Loucy (cell line): ENCODE measurements at regions not wholly inside any gene's neighbourhood (a gene's known extent, or its start where the extent isn't known, plus 50 kb on each side); places are given as distances from the start of the nearest gene placed in this dataset.

Source experiments
- H2AFZ ChIP-seq: fragments of 200-600 bp; sonication (generic); 2 replicates; pipeline ENCODE4 v1.6.0; 2016; ENCODE audit warnings: antibody characterized with exemption, mild to moderate bottlenecking, low read length, moderate library complexity
- H3F3A ChIP-seq: fragments of 200-600 bp; 2 replicates; pipeline ENCODE4 v1.6.0; 2016; ENCODE audit warnings: antibody characterized with exemption, low read depth, mild to moderate bottlenecking
- H3K27me3 ChIP-seq: fragments of 200-600 bp; sonication (generic); 2 replicates; pipeline ENCODE4 v1.6.1; 2014; ENCODE audit warnings: low read length, mild to moderate bottlenecking; ENCODE audit not compliant: insufficient read depth, poor library complexity, severe bottlenecking
- H3K36me3 ChIP-seq: fragments of 200-600 bp; sonication (generic); 2 replicates; pipeline ENCODE4 v1.6.1; 2016; ENCODE audit warnings: low read length; ENCODE audit not compliant: insufficient read depth
- H3K4me1 ChIP-seq: fragments of 200-600 bp; sonication (generic); 2 replicates; pipeline ENCODE4 v1.5.1; 2014; ENCODE audit warnings: low read length, mild to moderate bottlenecking; ENCODE audit not compliant: insufficient read depth, poor library complexity, severe bottlenecking
- H3K4me2 ChIP-seq: fragments of 200-600 bp; sonication (generic); 2 replicates; pipeline ENCODE4 v1.6.0; 2014; ENCODE audit warnings: antibody characterized with exemption, low read length, low read depth, mild to moderate bottlenecking; ENCODE audit not compliant: poor library complexity, severe bottlenecking
- H3K4me3 ChIP-seq: fragments of 200-600 bp; sonication (generic); 2 replicates; pipeline ENCODE4 v1.5.1; 2014; ENCODE audit warnings: low read length, mild to moderate bottlenecking, mixed read lengths; ENCODE audit not compliant: poor library complexity, severe bottlenecking
- H3K79me2 ChIP-seq: fragments of 200-600 bp; sonication (generic); 2 replicates; pipeline ENCODE4 v1.6.1; 2014; ENCODE audit warnings: low read length; ENCODE audit not compliant: insufficient read depth
- H3K9ac ChIP-seq: fragments of 200-600 bp; sonication (generic); 2 replicates; pipeline ENCODE4 v1.6.0; 2014; ENCODE audit warnings: mild to moderate bottlenecking, low read depth, low read length, moderate library complexity; ENCODE audit not compliant: poor library complexity, severe bottlenecking
- H3K9me2 ChIP-seq: fragments of 200-600 bp; sonication (generic); replicated peaks from 2 replicates; pipeline ENCODE4 v1.6.1; 2016; ENCODE audit warnings: low read depth, low read length, mixed read lengths
- H3K9me3 ChIP-seq: fragments of 200-600 bp; sonication (generic); 2 replicates; pipeline ENCODE4 v1.6.1; 2014; ENCODE audit warnings: mild to moderate bottlenecking, antibody characterized with exemption, low read length, low read depth; ENCODE audit not compliant: insufficient read depth
- H4K20me1 ChIP-seq: fragments of 200-600 bp; sonication (generic); 2 replicates; pipeline ENCODE4 v1.6.0; 2014; ENCODE audit warnings: antibody characterized with exemption, low read length, mild to moderate bottlenecking; ENCODE audit not compliant: insufficient read depth, poor library complexity, severe bottlenecking
- CTCF ChIP-seq: fragments of 200-600 bp; sonication (generic); conservative IDR thresholded peaks from 2 replicates; pipeline ENCODE4 v1.5.1; 2014; ENCODE audit warnings: mild to moderate bottlenecking, antibody characterized with exemption, low read length
- EZH2phosphoT487 ChIP-seq: fragments of 200-600 bp; IDR thresholded peaks from 2 replicates; pipeline ENCODE4 v1.6.1; 2018; ENCODE audit warnings: antibody characterized with exemption, mild to moderate bottlenecking, moderate library complexity, borderline replicate concordance

GRCh38 chr12:53844994-53845844 is 93.4 kb upstream of the HOXC13 start:
- no peak overlapping the region for H3K4me3 ChIP-seq
- no peaks in the 10 kb centered on the region for H3F3A ChIP-seq
- TF ChIP-seq EZH2phosphoT487 (no peak), CTCF (no peak)
- no peaks in the 10 kb centered on the region for H3K9me2 ChIP-seq
- no peak overlapping the region for H3K9ac ChIP-seq
- H3K9me3 ChIP-seq = no peaks in the 10 kb centered on the region
- no peaks in the 10 kb centered on the region for H4K20me1 ChIP-seq
- no peaks in the 10 kb centered on the region for H3K27me3 ChIP-seq
- no peak overlapping the region for H2AFZ ChIP-seq
- H3K79me2 ChIP-seq = no peaks in the 10 kb centered on the region
- H3K4me1 ChIP-seq = peaks cover 2% of the 10 kb centered on the region
- H3K4me2 ChIP-seq = no peak overlapping the region
- no peaks in the 10 kb centered on the region for H3K36me3 ChIP-seq

DNA sequence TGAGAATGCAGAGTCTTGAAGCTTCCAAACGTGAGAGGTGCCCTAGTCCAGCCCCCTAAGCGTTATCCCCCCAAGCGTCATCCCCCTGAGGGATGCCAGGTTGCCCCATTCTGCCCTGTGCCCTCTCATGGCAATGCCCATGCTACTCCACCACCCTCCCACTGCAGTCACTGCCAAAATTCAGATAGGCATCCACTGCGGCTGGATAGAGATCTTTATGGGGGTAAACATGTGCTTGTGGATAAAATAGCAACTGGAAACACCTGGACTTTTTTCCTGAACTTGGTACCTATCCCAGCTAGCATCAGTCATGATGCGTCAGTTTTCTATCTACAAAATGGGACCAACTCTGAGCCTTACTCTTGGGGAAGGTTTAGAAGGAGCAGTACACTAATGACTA is 92.7 kb upstream of the HOXC13 start:
- Histone ChIP-seq H3K27me3 (no peaks in the 10 kb centered on the region), H3K4me3 (no peak overlapping the region), H4K20me1 (no peaks in the 10 kb centered on the region), H3K4me1 (no peaks in the 10 kb centered on the region), H3K36me3 (no peaks in the 10 kb centered on the region), H2AFZ (no peak overlapping the region), H3K9ac (no peak overlapping the region), H3K9me2 (no peaks in the 10 kb centered on the region), H3K4me2 (no peak overlapping the region), H3K79me2 (no peaks in the 10 kb centered on the region), H3K9me3 (no peaks in the 10 kb centered on the region), H3F3A (no peaks in the 10 kb centered on the region)
- TF ChIP-seq CTCF (no peak), EZH2phosphoT487 (no peak)

DNA sequence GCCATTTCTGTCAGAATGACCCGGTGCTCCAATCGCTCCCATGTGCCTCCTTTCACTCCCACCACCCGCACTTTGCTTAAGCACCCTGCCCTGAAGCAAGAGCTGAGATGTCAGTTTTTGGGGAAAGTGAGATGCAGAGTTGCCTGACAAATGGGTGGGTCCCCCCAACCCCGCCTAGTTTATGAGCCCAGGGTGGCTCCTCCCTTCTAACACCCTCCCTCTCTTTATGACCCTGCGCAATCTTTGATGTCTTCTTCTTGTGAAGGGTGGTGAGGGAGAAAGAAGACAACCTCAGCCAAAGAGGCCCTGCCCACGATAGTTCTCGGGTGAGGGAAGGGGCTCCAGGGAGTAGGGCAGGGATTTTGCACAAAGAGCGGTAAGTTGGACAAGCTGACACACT is 89.5 kb upstream of the HOXC13 start:
- H2AFZ ChIP-seq = no peak overlapping the region
- H3K4me2 ChIP-seq = no peak overlapping the region
- TF ChIP-seq EZH2phosphoT487 (no peak), CTCF (no peak)
- no peak overlapping the region for H3K4me3 ChIP-seq
- no peaks in the 10 kb centered on the region for H3F3A ChIP-seq
- H3K9me2 ChIP-seq = no peaks in the 10 kb centered on the region
- no peaks in the 10 kb centered on the region for H3K27me3 ChIP-seq
- no peaks in the 10 kb centered on the region for H3K4me1 ChIP-seq
- no peaks in the 10 kb centered on the region for H3K36me3 ChIP-seq
- H3K9ac ChIP-seq = no peak overlapping the region
- H3K79me2 ChIP-seq = no peaks in the 10 kb centered on the region
- no peaks in the 10 kb centered on the region for H4K20me1 ChIP-seq
- H3K9me3 ChIP-seq = no peaks in the 10 kb centered on the region
